H1 (cell line): ENCODE measurements at regions not wholly inside any gene's neighbourhood (a gene's known extent, or its start where the extent isn't known, plus 50 kb on each side); places are given as distances from the start of the nearest gene placed in this dataset.

Experiments
- CTCF ChIA-PET: fragments of 300-600 bp; sonication (Branson Sonifier 250); formaldehyde crosslinking; loops from one replicate; lab custom pipeline; 2021; ENCODE audit not compliant: partially characterized antibody; lab: Charles Lee
- POLR2A ChIA-PET: fragments of 300-600 bp; sonication (Branson Sonifier 250); formaldehyde crosslinking; loops from one replicate; lab custom pipeline; 2021; ENCODE audit warnings: inconsistent platforms; ENCODE audit not compliant: partially characterized antibody; lab: Charles Lee
- DNase-seq, 2 experiments: peaks; one replicate each; pipeline versions ENCODE4 v3.0.0 to v3.0.0-alpha.2; 2010 to 2022; ENCODE audit warnings: low spot score in 2 of 2, low read depth in 1 of 2, mixed read lengths in 1 of 2
- FAIRE-seq: peaks from 2 replicates; lab custom pipeline; 2011; peaks lifted over from hg19 to GRCh38; lab: Jason Lieb, UNC
- H2AFZ ChIP-seq: 2 replicates; pipeline ENCODE4 v1.8.1; 2012; ENCODE audit warnings: low read length, inconsistent platforms
- H2AK5ac ChIP-seq: 2 replicates; pipeline ENCODE4 v1.6.1; 2013; ENCODE audit warnings: low read depth, low read length
- H2BK120ac ChIP-seq: replicated peaks from 2 replicates; pipeline ENCODE3; 2013; ENCODE audit warnings: low read depth, low read length, inconsistent platforms
- H2BK12ac ChIP-seq: 2 replicates; pipeline ENCODE4 v1.6.1; 2013; ENCODE audit warnings: low read depth, low read length
- H2BK15ac ChIP-seq: 2 replicates; pipeline ENCODE4 v1.6.1; 2013; ENCODE audit warnings: low read length
- H2BK20ac ChIP-seq: 2 replicates; pipeline ENCODE4 v1.6.1; 2013; ENCODE audit warnings: low read length
- H2BK5ac ChIP-seq: 2 replicates; pipeline ENCODE4 v1.6.1; 2013; ENCODE audit warnings: low read depth, low read length
- H3K14ac ChIP-seq: 2 replicates; pipeline ENCODE4 v1.6.1; 2013; ENCODE audit warnings: inconsistent platforms; ENCODE audit not compliant: insufficient read length
- H3K18ac ChIP-seq: 2 replicates; pipeline ENCODE4 v1.6.1; 2013; ENCODE audit warnings: low read length; ENCODE audit errors: extremely low read depth
- H3K23ac ChIP-seq: 2 replicates; pipeline ENCODE4 v1.6.1; 2013; ENCODE audit warnings: inconsistent platforms; ENCODE audit not compliant: insufficient read length
- H3K23me2 ChIP-seq: 2 replicates; pipeline ENCODE4 v1.6.1; 2013; ENCODE audit warnings: low read depth, low read length
- H3K27ac ChIP-seq: 2 replicates; pipeline ENCODE4 v1.6.1; 2011; ENCODE audit warnings: low read depth, low read length, inconsistent platforms
- H3K27me3 ChIP-seq, 4 experiments: replicated peaks in 1 of 4; 1 replicate in 1 of 4; 2 replicates in 3 of 4; pipeline versions ENCODE4 v1.6.1 to v1.8.1; 2011 to 2013; ENCODE audit warnings: low read length in 3 of 4, mild to moderate bottlenecking in 3 of 4, inconsistent platforms in 2 of 4, mixed read lengths in 2 of 4, moderate library complexity in 1 of 4; ENCODE audit not compliant: control insufficient read depth in 3 of 4, insufficient read depth in 3 of 4; ENCODE audit errors: extremely low read depth in 1 of 4
- H3K36me3 ChIP-seq, 4 experiments: 2 replicates each; pipeline versions ENCODE4 v1.6.1 to v1.8.1; 2011 to 2013; ENCODE audit warnings: mild to moderate bottlenecking in 4 of 4, low read length in 3 of 4, moderate library complexity in 2 of 4, control low read depth in 1 of 4, inconsistent platforms in 1 of 4; ENCODE audit not compliant: insufficient read depth in 4 of 4, control insufficient read depth in 2 of 4
- H3K4ac ChIP-seq: replicated peaks from 2 replicates; pipeline ENCODE3; 2013; ENCODE audit warnings: low read length, low read depth, mixed read lengths, inconsistent platforms; ENCODE audit not compliant: insufficient read length
- H3K4me1 ChIP-seq, 4 experiments: replicated peaks in 1 of 4; 1 replicate in 1 of 4; 2 replicates in 3 of 4; pipeline versions ENCODE4 v1.6.1 to v1.8.1; 2011 to 2013; ENCODE audit warnings: low read length in 3 of 4, inconsistent platforms in 2 of 4, mixed read lengths in 1 of 4; ENCODE audit not compliant: insufficient read depth in 4 of 4, control insufficient read depth in 3 of 4
- H3K4me2 ChIP-seq, 2 experiments: 2 replicates each; pipeline versions ENCODE4 v1.6.1 to v1.8.1; 2011 to 2013; ENCODE audit warnings: low read depth in 2 of 2, low read length in 2 of 2, control low read depth in 1 of 2, inconsistent platforms in 1 of 2, mild to moderate bottlenecking in 1 of 2; ENCODE audit not compliant: insufficient read depth in 1 of 2
- H3K4me3 ChIP-seq, 4 experiments: fragments of 200-600, 300-600 bp in 1 of 4; sonication (generic), shearing (Covaris generic), sonication (Bioruptor Twin) in 1 of 4; 2 replicates each; pipeline versions ENCODE4 v1.5.1 to v1.8.1; 2011 to 2016; ENCODE audit warnings: low read length in 4 of 4, low read depth in 3 of 4, control low read depth in 2 of 4, inconsistent platforms in 2 of 4, mild to moderate bottlenecking in 2 of 4, mixed read lengths in 1 of 4, moderate library complexity in 1 of 4; ENCODE audit not compliant: insufficient read depth in 2 of 4; ENCODE audit errors: extremely low read depth in 1 of 4
- H3K56ac ChIP-seq: replicated peaks from 2 replicates; pipeline ENCODE3; 2013; ENCODE audit warnings: low read depth, mild to moderate bottlenecking, mixed read lengths, low read length, inconsistent platforms; ENCODE audit not compliant: insufficient read length
- H3K79me1 ChIP-seq: 2 replicates; pipeline ENCODE4 v1.6.1; 2013; ENCODE audit warnings: low read depth, low read length, control low read depth
- H3K79me2 ChIP-seq, 2 experiments: 2 replicates each; pipeline versions ENCODE4 v1.6.1 to v1.8.1; 2012 to 2013; ENCODE audit warnings: low read length in 2 of 2, mild to moderate bottlenecking in 2 of 2, inconsistent platforms in 1 of 2; ENCODE audit not compliant: insufficient read depth in 2 of 2, control insufficient read depth in 1 of 2
- H3K9ac ChIP-seq, 4 experiments: replicated peaks in 1 of 4; 1 replicate in 1 of 4; 2 replicates in 3 of 4; pipeline versions ENCODE4 v1.6.1 to v1.8.1; 2011 to 2013; ENCODE audit warnings: low read depth in 3 of 4, low read length in 3 of 4, control low read depth in 2 of 4, mild to moderate bottlenecking in 2 of 4, moderate library complexity in 2 of 4, inconsistent platforms in 1 of 4; ENCODE audit errors: extremely low read depth in 1 of 4
- H3K9me3 ChIP-seq, 2 experiments: 2 replicates each; pipeline versions ENCODE4 v1.6.1 to v1.8.1; 2012 to 2013; ENCODE audit warnings: mild to moderate bottlenecking in 2 of 2, moderate library complexity in 2 of 2, control low read depth in 1 of 2, inconsistent platforms in 1 of 2, low read depth in 1 of 2, low read length in 1 of 2, mixed read lengths in 1 of 2; ENCODE audit not compliant: insufficient read depth in 2 of 2
- H4K20me1 ChIP-seq, 2 experiments: replicated peaks in 1 of 2; 2 replicates each; pipeline versions ENCODE3 to v1.8.1; 2011 to 2013; ENCODE audit warnings: inconsistent platforms in 2 of 2, low read length in 2 of 2, mild to moderate bottlenecking in 1 of 2; ENCODE audit not compliant: insufficient read depth in 2 of 2, control insufficient read depth in 1 of 2
- H4K5ac ChIP-seq: 2 replicates; pipeline ENCODE4 v1.6.1; 2013; ENCODE audit warnings: low read length, low read depth, mixed read lengths, inconsistent platforms; ENCODE audit not compliant: insufficient read length
- H4K8ac ChIP-seq: 2 replicates; pipeline ENCODE4 v1.8.0; 2013; ENCODE audit warnings: mild to moderate bottlenecking, moderate library complexity, low read length, inconsistent platforms; ENCODE audit not compliant: insufficient read depth; ENCODE audit errors: extremely low read depth
- H4K91ac ChIP-seq: replicated peaks from 2 replicates; pipeline ENCODE3; 2013; ENCODE audit warnings: low read length, mixed read lengths, inconsistent platforms; ENCODE audit not compliant: insufficient read length
- ATF3 ChIP-seq: IDR thresholded peaks from 2 replicates; pipeline ENCODE4 v1.6.1; 2011; ENCODE audit warnings: low read depth, mild to moderate bottlenecking, low read length; ENCODE audit not compliant: insufficient read depth
- BACH1 ChIP-seq: IDR thresholded peaks from 2 replicates; pipeline ENCODE4 v1.6.1; 2012; ENCODE audit warnings: low read length, improper control_type of control experiment
- BRCA1 ChIP-seq: IDR thresholded peaks from 2 replicates; pipeline ENCODE4 v1.6.1; 2012; ENCODE audit warnings: low read depth, low read length, improper control_type of control experiment
- EP300 ChIP-seq, 2 experiments: IDR thresholded peaks; 1 replicate in 1 of 2; 2 replicates in 1 of 2; pipeline ENCODE4 v1.6.1; 2011 to 2012; ENCODE audit warnings: low read depth in 2 of 2, low read length in 2 of 2, mild to moderate bottlenecking in 2 of 2, borderline replicate concordance in 1 of 2, inconsistent platforms in 1 of 2, moderate library complexity in 1 of 2
- MAFK ChIP-seq: IDR thresholded peaks from 2 replicates; pipeline ENCODE4 v1.6.1; 2012; ENCODE audit warnings: low read depth, mild to moderate bottlenecking, improper control_type of control experiment, low read length
- NANOG ChIP-seq: IDR thresholded peaks from 2 replicates; pipeline ENCODE4 v1.6.1; 2011; ENCODE audit warnings: low read length, low read depth, mild to moderate bottlenecking, inconsistent platforms; ENCODE audit not compliant: insufficient read depth, poor library complexity, severe bottlenecking
- PHF8 ChIP-seq: fragments of 200-600 bp; sonication (generic); conservative IDR thresholded peaks from 2 replicates; pipeline ENCODE4 v1.7.1; 2012; ENCODE audit warnings: low read depth, mild to moderate bottlenecking, inconsistent platforms, low read length, moderate library complexity
- RFX5 ChIP-seq: IDR thresholded peaks from 2 replicates; pipeline ENCODE4 v1.6.1; 2011; ENCODE audit warnings: low read depth, low read length, improper control_type of control experiment, borderline replicate concordance
- SP4 ChIP-seq: IDR thresholded peaks from 2 replicates; pipeline ENCODE4 v1.6.1; 2012; ENCODE audit warnings: low read length, inconsistent platforms
- WGBS, 2 experiments: shearing (Covaris generic) in 1 of 2; methylation state at CpG; one replicate each; pipeline versions ENCODE4 v1.1.6 to v1.1.7; 2013 to 2015; ENCODE audit warnings: low lambda C conversion rate in 2 of 2, mixed read lengths in 2 of 2, inconsistent platforms in 1 of 2, low coverage in 1 of 2, missing lambda C conversion rate in 1 of 2; ENCODE audit not compliant: insufficient replicate concordance in 2 of 2, insufficient coverage in 1 of 2, insufficient read length in 1 of 2; ENCODE audit errors: extremely low coverage in 1 of 2, missing lambda C conversion rate in 1 of 2; 5-methylcytosine and 5-hydroxymethylcytosine counted together

GRCh38 chr18:22613788-22614187, 196.1 kb upstream of the CTAGE1 start:
- no peaks in the 10 kb centered on the region for H3K36me3 ChIP-seq
- no peaks in the 10 kb centered on the region for H3K23me2 ChIP-seq
- no peak overlapping the region for H3K27ac ChIP-seq
- H3K18ac ChIP-seq = no peak overlapping the region
- no peak overlapping the region for H3K23ac ChIP-seq
- H3K14ac ChIP-seq = no peak overlapping the region
- H3K79me1 ChIP-seq = no peaks in the 10 kb centered on the region
- H2BK120ac ChIP-seq = no peak overlapping the region
- H3K9ac ChIP-seq = no peak overlapping the region
- no peak overlapping the region for H2AFZ ChIP-seq
- no peak overlapping the region for H3K4me2 ChIP-seq
- ChIA-PET CTCF (interaction anchor here (0.6 kb wide), 1 partner anchor 616 kb away, joined by 4 read pairs; no protein-coding TSS in a partner anchor), POLR2A (no interaction called here)
- no peak overlapping the region for H3K4me3 ChIP-seq
- H4K20me1 ChIP-seq = no peaks in the 10 kb centered on the region
- no peaks in the 10 kb centered on the region for H3K27me3 ChIP-seq
- no peak overlapping the region for H2BK12ac ChIP-seq
- H3K9me3 ChIP-seq = no peaks in the 10 kb centered on the region
- H2BK5ac ChIP-seq = no peak overlapping the region
- 86% methylated on average over 3 of the region's 3 CpGs; no CpG with 5 or more reads in 1 of the 2 experiments for WGBS, 2 experiments
- no peak overlapping the region for H2AK5ac ChIP-seq
- H4K5ac ChIP-seq = no peak overlapping the region
- no peak overlapping the region for H3K56ac ChIP-seq
- H3K4me1 ChIP-seq = no peaks in the 10 kb centered on the region; a peak in 1 of 7 replicates
- no peak overlapping the region for H4K8ac ChIP-seq
- no peak for DNase-seq
- FAIRE-seq = no peak
- no peak overlapping the region for H3K4ac ChIP-seq
- no peak overlapping the region for H4K91ac ChIP-seq
- no peaks in the 10 kb centered on the region for H3K79me2 ChIP-seq
- H2BK20ac ChIP-seq = no peak overlapping the region
- H2BK15ac ChIP-seq = no peak overlapping the region
- TF ChIP-seq PHF8 (no peak), ATF3 (no peak), RFX5 (no peak), NANOG (no peak), SP4 (no peak), MAFK (no peak), EP300 (IDR thresholded peaks at IDR 0.05; ENCODE audit: borderline replicate concordance in 1 of 2, low read depth in 2 of 2, low read length in 2 of 2) (no peak), BACH1 (no peak), BRCA1 (no peak)
